H1 (cell line): ENCODE measurements at regions not wholly inside any gene's neighbourhood (a gene's known extent, or its start where the extent isn't known, plus 50 kb on each side); places are given as distances from the start of the nearest gene placed in this dataset.

Experiments
- CTCF ChIA-PET: fragments of 300-600 bp; sonication (Branson Sonifier 250); formaldehyde crosslinking; loops from one replicate; lab custom pipeline; 2021; ENCODE audit not compliant: partially characterized antibody; lab: Charles Lee
- POLR2A ChIA-PET: fragments of 300-600 bp; sonication (Branson Sonifier 250); formaldehyde crosslinking; loops from one replicate; lab custom pipeline; 2021; ENCODE audit warnings: inconsistent platforms; ENCODE audit not compliant: partially characterized antibody; lab: Charles Lee
- DNase-seq, 2 experiments: peaks; one replicate each; pipeline versions ENCODE4 v3.0.0 to v3.0.0-alpha.2; 2010 to 2022; ENCODE audit warnings: low spot score in 2 of 2, low read depth in 1 of 2, mixed read lengths in 1 of 2
- FAIRE-seq: peaks from 2 replicates; lab custom pipeline; 2011; peaks lifted over from hg19 to GRCh38; lab: Jason Lieb, UNC
- H2AFZ ChIP-seq: 2 replicates; pipeline ENCODE4 v1.8.1; 2012; ENCODE audit warnings: low read length, inconsistent platforms
- H2AK5ac ChIP-seq: 2 replicates; pipeline ENCODE4 v1.6.1; 2013; ENCODE audit warnings: low read depth, low read length
- H2BK120ac ChIP-seq: replicated peaks from 2 replicates; pipeline ENCODE3; 2013; ENCODE audit warnings: low read depth, low read length, inconsistent platforms
- H2BK12ac ChIP-seq: 2 replicates; pipeline ENCODE4 v1.6.1; 2013; ENCODE audit warnings: low read depth, low read length
- H2BK15ac ChIP-seq: 2 replicates; pipeline ENCODE4 v1.6.1; 2013; ENCODE audit warnings: low read length
- H2BK20ac ChIP-seq: 2 replicates; pipeline ENCODE4 v1.6.1; 2013; ENCODE audit warnings: low read length
- H2BK5ac ChIP-seq: 2 replicates; pipeline ENCODE4 v1.6.1; 2013; ENCODE audit warnings: low read depth, low read length
- H3K14ac ChIP-seq: 2 replicates; pipeline ENCODE4 v1.6.1; 2013; ENCODE audit warnings: inconsistent platforms; ENCODE audit not compliant: insufficient read length
- H3K18ac ChIP-seq: 2 replicates; pipeline ENCODE4 v1.6.1; 2013; ENCODE audit warnings: low read length; ENCODE audit errors: extremely low read depth
- H3K23ac ChIP-seq: 2 replicates; pipeline ENCODE4 v1.6.1; 2013; ENCODE audit warnings: inconsistent platforms; ENCODE audit not compliant: insufficient read length
- H3K23me2 ChIP-seq: 2 replicates; pipeline ENCODE4 v1.6.1; 2013; ENCODE audit warnings: low read depth, low read length
- H3K27ac ChIP-seq: 2 replicates; pipeline ENCODE4 v1.6.1; 2011; ENCODE audit warnings: low read depth, low read length, inconsistent platforms
- H3K27me3 ChIP-seq, 4 experiments: replicated peaks in 1 of 4; 1 replicate in 1 of 4; 2 replicates in 3 of 4; pipeline versions ENCODE4 v1.6.1 to v1.8.1; 2011 to 2013; ENCODE audit warnings: low read length in 3 of 4, mild to moderate bottlenecking in 3 of 4, inconsistent platforms in 2 of 4, mixed read lengths in 2 of 4, moderate library complexity in 1 of 4; ENCODE audit not compliant: control insufficient read depth in 3 of 4, insufficient read depth in 3 of 4; ENCODE audit errors: extremely low read depth in 1 of 4
- H3K36me3 ChIP-seq, 4 experiments: 2 replicates each; pipeline versions ENCODE4 v1.6.1 to v1.8.1; 2011 to 2013; ENCODE audit warnings: mild to moderate bottlenecking in 4 of 4, low read length in 3 of 4, moderate library complexity in 2 of 4, control low read depth in 1 of 4, inconsistent platforms in 1 of 4; ENCODE audit not compliant: insufficient read depth in 4 of 4, control insufficient read depth in 2 of 4
- H3K4ac ChIP-seq: replicated peaks from 2 replicates; pipeline ENCODE3; 2013; ENCODE audit warnings: low read length, low read depth, mixed read lengths, inconsistent platforms; ENCODE audit not compliant: insufficient read length
- H3K4me1 ChIP-seq, 4 experiments: replicated peaks in 1 of 4; 1 replicate in 1 of 4; 2 replicates in 3 of 4; pipeline versions ENCODE4 v1.6.1 to v1.8.1; 2011 to 2013; ENCODE audit warnings: low read length in 3 of 4, inconsistent platforms in 2 of 4, mixed read lengths in 1 of 4; ENCODE audit not compliant: insufficient read depth in 4 of 4, control insufficient read depth in 3 of 4
- H3K4me2 ChIP-seq, 2 experiments: 2 replicates each; pipeline versions ENCODE4 v1.6.1 to v1.8.1; 2011 to 2013; ENCODE audit warnings: low read depth in 2 of 2, low read length in 2 of 2, control low read depth in 1 of 2, inconsistent platforms in 1 of 2, mild to moderate bottlenecking in 1 of 2; ENCODE audit not compliant: insufficient read depth in 1 of 2
- H3K4me3 ChIP-seq, 4 experiments: fragments of 200-600, 300-600 bp in 1 of 4; sonication (generic), shearing (Covaris generic), sonication (Bioruptor Twin) in 1 of 4; 2 replicates each; pipeline versions ENCODE4 v1.5.1 to v1.8.1; 2011 to 2016; ENCODE audit warnings: low read length in 4 of 4, low read depth in 3 of 4, control low read depth in 2 of 4, inconsistent platforms in 2 of 4, mild to moderate bottlenecking in 2 of 4, mixed read lengths in 1 of 4, moderate library complexity in 1 of 4; ENCODE audit not compliant: insufficient read depth in 2 of 4; ENCODE audit errors: extremely low read depth in 1 of 4
- H3K56ac ChIP-seq: replicated peaks from 2 replicates; pipeline ENCODE3; 2013; ENCODE audit warnings: low read depth, mild to moderate bottlenecking, mixed read lengths, low read length, inconsistent platforms; ENCODE audit not compliant: insufficient read length
- H3K79me1 ChIP-seq: 2 replicates; pipeline ENCODE4 v1.6.1; 2013; ENCODE audit warnings: low read depth, low read length, control low read depth
- H3K79me2 ChIP-seq, 2 experiments: 2 replicates each; pipeline versions ENCODE4 v1.6.1 to v1.8.1; 2012 to 2013; ENCODE audit warnings: low read length in 2 of 2, mild to moderate bottlenecking in 2 of 2, inconsistent platforms in 1 of 2; ENCODE audit not compliant: insufficient read depth in 2 of 2, control insufficient read depth in 1 of 2
- H3K9ac ChIP-seq, 4 experiments: replicated peaks in 1 of 4; 1 replicate in 1 of 4; 2 replicates in 3 of 4; pipeline versions ENCODE4 v1.6.1 to v1.8.1; 2011 to 2013; ENCODE audit warnings: low read depth in 3 of 4, low read length in 3 of 4, control low read depth in 2 of 4, mild to moderate bottlenecking in 2 of 4, moderate library complexity in 2 of 4, inconsistent platforms in 1 of 4; ENCODE audit errors: extremely low read depth in 1 of 4
- H3K9me3 ChIP-seq, 2 experiments: 2 replicates each; pipeline versions ENCODE4 v1.6.1 to v1.8.1; 2012 to 2013; ENCODE audit warnings: mild to moderate bottlenecking in 2 of 2, moderate library complexity in 2 of 2, control low read depth in 1 of 2, inconsistent platforms in 1 of 2, low read depth in 1 of 2, low read length in 1 of 2, mixed read lengths in 1 of 2; ENCODE audit not compliant: insufficient read depth in 2 of 2
- H4K20me1 ChIP-seq, 2 experiments: replicated peaks in 1 of 2; 2 replicates each; pipeline versions ENCODE3 to v1.8.1; 2011 to 2013; ENCODE audit warnings: inconsistent platforms in 2 of 2, low read length in 2 of 2, mild to moderate bottlenecking in 1 of 2; ENCODE audit not compliant: insufficient read depth in 2 of 2, control insufficient read depth in 1 of 2
- H4K5ac ChIP-seq: 2 replicates; pipeline ENCODE4 v1.6.1; 2013; ENCODE audit warnings: low read length, low read depth, mixed read lengths, inconsistent platforms; ENCODE audit not compliant: insufficient read length
- H4K8ac ChIP-seq: 2 replicates; pipeline ENCODE4 v1.8.0; 2013; ENCODE audit warnings: mild to moderate bottlenecking, moderate library complexity, low read length, inconsistent platforms; ENCODE audit not compliant: insufficient read depth; ENCODE audit errors: extremely low read depth
- H4K91ac ChIP-seq: replicated peaks from 2 replicates; pipeline ENCODE3; 2013; ENCODE audit warnings: low read length, mixed read lengths, inconsistent platforms; ENCODE audit not compliant: insufficient read length
- CBX5 ChIP-seq: fragments of 300-800, 300-1000 bp; sonication (generic); IDR thresholded peaks from 2 replicates; pipeline ENCODE4 v1.7.1; 2016; ENCODE audit warnings: antibody characterized with exemption, low read length, low read depth
- CBX8 ChIP-seq: fragments of 300-800, 300-1000 bp; sonication (generic); IDR thresholded peaks from 2 replicates; pipeline ENCODE4 v1.7.1; 2016; ENCODE audit warnings: low read depth, low read length, borderline replicate concordance
- EGR1 ChIP-seq: IDR thresholded peaks from 2 replicates; pipeline ENCODE4 v1.6.1; 2011; ENCODE audit warnings: low read depth, low read length, borderline replicate concordance
- EP300 ChIP-seq, 2 experiments: IDR thresholded peaks; 1 replicate in 1 of 2; 2 replicates in 1 of 2; pipeline ENCODE4 v1.6.1; 2011 to 2012; ENCODE audit warnings: low read depth in 2 of 2, low read length in 2 of 2, mild to moderate bottlenecking in 2 of 2, borderline replicate concordance in 1 of 2, inconsistent platforms in 1 of 2, moderate library complexity in 1 of 2
- FOSL1 ChIP-seq: IDR thresholded peaks from 2 replicates; pipeline ENCODE4 v1.6.1; 2011; ENCODE audit warnings: mild to moderate bottlenecking, low read depth, low read length, moderate library complexity; ENCODE audit not compliant: insufficient read depth
- GABPA ChIP-seq: IDR thresholded peaks from 2 replicates; pipeline ENCODE4 v1.6.1; 2011; ENCODE audit warnings: mild to moderate bottlenecking, low read length, moderate library complexity, borderline replicate concordance; ENCODE audit not compliant: insufficient read depth
- GTF2F1 ChIP-seq: IDR thresholded peaks from 2 replicates; pipeline ENCODE4 v1.6.1; 2012; ENCODE audit warnings: low read depth, low read length, improper control_type of control experiment, borderline replicate concordance
- NRF1 ChIP-seq: IDR thresholded peaks from 2 replicates; pipeline ENCODE4 v1.6.1; 2011; ENCODE audit warnings: mild to moderate bottlenecking, low read depth, low read length, improper control_type of control experiment
- RNF2 ChIP-seq: fragments of 200-900, 300-1000 bp; sonication (generic); IDR thresholded peaks from 2 replicates; pipeline ENCODE4 v1.7.1; 2016; ENCODE audit warnings: borderline replicate concordance, low read depth, mild to moderate bottlenecking, antibody characterized with exemption, low read length; ENCODE audit not compliant: poor library complexity, severe bottlenecking; ENCODE audit errors: missing control alignments
- SIRT6 ChIP-seq: IDR thresholded peaks from one replicate; pipeline ENCODE4 v1.7.1; 2012; ENCODE audit warnings: low read length, inconsistent platforms
- TCF12 ChIP-seq: IDR thresholded peaks from 2 replicates; pipeline ENCODE4 v1.6.1; 2011; ENCODE audit warnings: low read depth, mild to moderate bottlenecking, low read length
- ZNF274 ChIP-seq: IDR thresholded peaks from 2 replicates; pipeline ENCODE4 v1.7.0; 2012; ENCODE audit warnings: low read length, borderline replicate concordance; ENCODE audit errors: extremely low read depth
- WGBS, 2 experiments: shearing (Covaris generic) in 1 of 2; methylation state at CpG; one replicate each; pipeline versions ENCODE4 v1.1.6 to v1.1.7; 2013 to 2015; ENCODE audit warnings: low lambda C conversion rate in 2 of 2, mixed read lengths in 2 of 2, inconsistent platforms in 1 of 2, low coverage in 1 of 2, missing lambda C conversion rate in 1 of 2; ENCODE audit not compliant: insufficient replicate concordance in 2 of 2, insufficient coverage in 1 of 2, insufficient read length in 1 of 2; ENCODE audit errors: extremely low coverage in 1 of 2, missing lambda C conversion rate in 1 of 2; 5-methylcytosine and 5-hydroxymethylcytosine counted together

DNA sequence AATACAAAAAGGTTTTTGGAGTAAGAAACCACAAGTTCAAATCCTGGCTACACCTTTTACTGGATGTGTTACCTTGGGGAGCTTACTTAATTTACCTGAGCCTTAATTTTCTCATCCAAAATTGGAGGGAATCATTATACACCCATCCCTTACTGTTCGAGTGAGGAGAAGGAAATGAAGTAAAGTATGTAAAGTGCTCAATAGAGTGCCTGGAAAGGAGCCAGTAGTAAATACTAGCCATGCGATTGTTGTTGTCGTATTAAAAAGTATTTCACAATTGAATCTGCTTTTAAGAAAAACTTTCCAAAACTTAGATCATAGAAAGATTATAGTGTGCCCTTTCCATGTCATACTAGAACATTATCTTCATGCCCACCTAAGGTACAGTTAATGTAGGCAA lies 124.5 kb downstream of the ATXN3L start:
- Histone ChIP-seq H4K91ac (no peak overlapping the region), H3K9ac (no peak overlapping the region), H3K56ac (no peak overlapping the region), H3K4me2 (no peak overlapping the region), H3K23me2 (no peaks in the 10 kb centered on the region), H2BK120ac (no peak overlapping the region), H3K4ac (no peak overlapping the region), H3K18ac (no peak overlapping the region), H4K8ac (no peak overlapping the region), H4K20me1 (no peaks in the 10 kb centered on the region), H3K4me3 (no peak overlapping the region), H3K27ac (no peak overlapping the region), H3K36me3 (no peaks in the 10 kb centered on the region), H2BK20ac (no peak overlapping the region), H3K79me2 (no peaks in the 10 kb centered on the region), H2AFZ (no peak overlapping the region), H3K4me1 (peaks cover 0 to 8% (median 6%) of the 10 kb centered on the region in 4 experiments; a peak in 4 of 7 replicates), H3K9me3 (no peaks in the 10 kb centered on the region), H2AK5ac (no peak overlapping the region), H3K27me3 (no peaks in the 10 kb centered on the region), H3K14ac (no peak overlapping the region), H2BK5ac (no peak overlapping the region), H3K79me1 (no peaks in the 10 kb centered on the region), H2BK12ac (no peak overlapping the region), H3K23ac (no peak overlapping the region), H4K5ac (no peak overlapping the region), H2BK15ac (no peak overlapping the region)
- ChIA-PET POLR2A (no interaction called here), CTCF (no interaction called here)
- DNase-seq (no peak), FAIRE-seq (no peak)
- 100% methylated on average over 3 of the region's 3 CpGs; no CpG with 5 or more reads in 1 of the 2 experiments for WGBS, 2 experiments
- TF ChIP-seq EGR1 (no peak), CBX8 (no peak), EP300 (IDR thresholded peaks at IDR 0.05; ENCODE audit: borderline replicate concordance in 1 of 2, low read depth in 2 of 2, low read length in 2 of 2) (no peak), TCF12 (no peak), NRF1 (no peak), GABPA (no peak), SIRT6 (no peak), GTF2F1 (no peak), CBX5 (no peak), FOSL1 (no peak), ZNF274 (no peak), RNF2 (no peak)
